H9 (cell line): ENCODE measurements at regions not wholly inside any gene's neighbourhood (a gene's known extent, or its start where the extent isn't known, plus 50 kb on each side); places are given as distances from the start of the nearest gene placed in this dataset.

Experiments used
- DNase-seq: peaks from one replicate; pipeline ENCODE4 v3.0.0-alpha.2; 2017
- H2AFZ ChIP-seq: one replicate; pipeline ENCODE4 v1.6.1; 2013; ENCODE audit warnings: mild to moderate bottlenecking, low read length, control low read depth, moderate library complexity
- H2AK5ac ChIP-seq: 2 replicates; pipeline ENCODE4 v1.6.1; 2013; ENCODE audit warnings: low read length, control low read depth, mixed read lengths; ENCODE audit not compliant: insufficient read length
- H2BK120ac ChIP-seq: one replicate; pipeline ENCODE4 v1.6.1; 2013; ENCODE audit warnings: low read depth, mild to moderate bottlenecking, low read length, control low read depth, inconsistent platforms; ENCODE audit not compliant: poor library complexity, severe bottlenecking
- H2BK12ac ChIP-seq: 2 replicates; pipeline ENCODE4 v1.6.1; 2013; ENCODE audit warnings: low read length, control low read depth, mixed read lengths, low read depth; ENCODE audit not compliant: insufficient read length
- H2BK15ac ChIP-seq: 2 replicates; pipeline ENCODE4 v1.6.1; 2013; ENCODE audit warnings: low read depth, low read length, control low read depth
- H2BK20ac ChIP-seq: one replicate; pipeline ENCODE4 v1.6.1; 2013; ENCODE audit warnings: low read depth, mild to moderate bottlenecking, low read length, control low read depth, inconsistent platforms; ENCODE audit not compliant: poor library complexity, severe bottlenecking
- H2BK5ac ChIP-seq: 2 replicates; pipeline ENCODE4 v1.6.1; 2013; ENCODE audit warnings: low read length, control low read depth, mixed read lengths; ENCODE audit not compliant: insufficient read length
- H3K14ac ChIP-seq: 2 replicates; pipeline ENCODE4 v1.6.1; 2013; ENCODE audit warnings: low read length, control low read depth; ENCODE audit not compliant: insufficient read depth
- H3K18ac ChIP-seq: 2 replicates; pipeline ENCODE4 v1.6.1; 2013; ENCODE audit warnings: low read depth, mild to moderate bottlenecking, mixed read lengths, low read length, control low read depth; ENCODE audit not compliant: insufficient read length
- H3K23ac ChIP-seq: 2 replicates; pipeline ENCODE4 v1.6.1; 2013; ENCODE audit warnings: low read length, control low read depth, mixed read lengths, low read depth; ENCODE audit not compliant: insufficient read length
- H3K23me2 ChIP-seq: 2 replicates; pipeline ENCODE4 v1.6.1; 2013; ENCODE audit warnings: low read depth, mild to moderate bottlenecking, mixed read lengths, low read length, control low read depth; ENCODE audit not compliant: insufficient read length, poor library complexity, severe bottlenecking
- H3K27ac ChIP-seq: 2 replicates; pipeline ENCODE4 v1.5.1; 2013; ENCODE audit warnings: low read length, control low read depth, mixed read lengths, low read depth; ENCODE audit not compliant: insufficient read length
- H3K27me3 ChIP-seq: 2 replicates; pipeline ENCODE4 v1.6.1; 2013; ENCODE audit warnings: low read length, control low read depth, inconsistent platforms; ENCODE audit not compliant: insufficient read depth
- H3K4ac ChIP-seq: 2 replicates; pipeline ENCODE4 v1.6.1; 2013; ENCODE audit warnings: low read depth, mild to moderate bottlenecking, control low read depth, inconsistent platforms, low read length, moderate library complexity
- H3K4me1 ChIP-seq: 2 replicates; pipeline ENCODE4 v1.6.1; 2013; ENCODE audit warnings: low read length, control low read depth, inconsistent platforms; ENCODE audit not compliant: insufficient read depth
- H3K4me2 ChIP-seq: 2 replicates; pipeline ENCODE4 v1.6.1; 2013; ENCODE audit warnings: low read length, control low read depth, mixed read lengths; ENCODE audit not compliant: insufficient read length, insufficient read depth
- H3K56ac ChIP-seq: 2 replicates; pipeline ENCODE4 v1.6.1; 2013; ENCODE audit warnings: low read depth, mild to moderate bottlenecking, mixed read lengths, low read length, control low read depth; ENCODE audit not compliant: insufficient read length
- H3K79me1 ChIP-seq: 2 replicates; pipeline ENCODE4 v1.6.1; 2013; ENCODE audit warnings: low read depth, mild to moderate bottlenecking, moderate library complexity, low read length, control low read depth, inconsistent platforms; ENCODE audit not compliant: insufficient read depth, poor library complexity, severe bottlenecking
- H3K79me2 ChIP-seq: 2 replicates; pipeline ENCODE4 v1.6.1; 2013; ENCODE audit warnings: low read length, control low read depth, inconsistent platforms; ENCODE audit not compliant: insufficient read depth
- H3K9ac ChIP-seq: 2 replicates; pipeline ENCODE4 v1.6.1; 2013; ENCODE audit warnings: low read length, control low read depth, mixed read lengths; ENCODE audit not compliant: insufficient read length; ENCODE audit errors: extremely low read depth
- H3K9me3 ChIP-seq: one replicate; pipeline ENCODE4 v1.6.1; 2013; ENCODE audit warnings: low read depth, low read length, inconsistent platforms; ENCODE audit not compliant: control insufficient read depth
- H3T11ph ChIP-seq: one replicate; pipeline ENCODE4 v1.6.1; 2013; ENCODE audit warnings: mild to moderate bottlenecking, low read length, control low read depth, inconsistent platforms
- H4K20me1 ChIP-seq: one replicate; pipeline ENCODE4 v1.6.1; 2013; ENCODE audit not compliant: control insufficient read depth, insufficient read length, insufficient read depth
- H4K5ac ChIP-seq: 2 replicates; pipeline ENCODE4 v1.6.1; 2013; ENCODE audit warnings: low read depth, mild to moderate bottlenecking, mixed read lengths, low read length, control low read depth; ENCODE audit not compliant: insufficient read length
- H4K8ac ChIP-seq: replicated peaks from 2 replicates; pipeline ENCODE4 v1.6.1; 2013; ENCODE audit warnings: low read length, control low read depth, mixed read lengths, low read depth; ENCODE audit not compliant: insufficient read length
- H4K91ac ChIP-seq: 2 replicates; pipeline ENCODE4 v1.6.1; 2013; ENCODE audit warnings: low read depth, mild to moderate bottlenecking, moderate library complexity, mixed read lengths, low read length, control low read depth; ENCODE audit not compliant: insufficient read length
- H3K27ac Mint-ChIP-seq, 3 experiments: 2 replicates in 2 of 3; 3 replicates in 1 of 3; pipeline ENCODE4 v1.8.0; 2020 to 2021; ENCODE audit warnings: mixed read lengths in 3 of 3, mild to moderate bottlenecking in 1 of 3, moderate library complexity in 1 of 3
- H3K27me3 Mint-ChIP-seq: 2 replicates; pipeline ENCODE4 v1.8.0; 2021; ENCODE audit warnings: low read depth, mild to moderate bottlenecking, moderate library complexity, mixed read lengths
- H3K36me3 Mint-ChIP-seq, 3 experiments: 2 replicates in 2 of 3; 3 replicates in 1 of 3; pipeline ENCODE4 v1.8.0; 2020 to 2021; ENCODE audit warnings: low read depth in 3 of 3, mixed read lengths in 3 of 3; ENCODE audit not compliant: insufficient read depth in 1 of 3
- H3K4me1 Mint-ChIP-seq, 2 experiments: 2 replicates each; pipeline ENCODE4 v1.8.0; 2020; ENCODE audit warnings: mixed read lengths in 2 of 2
- H3K4me3 Mint-ChIP-seq, 2 experiments: 2 replicates in 1 of 2; 3 replicates in 1 of 2; pipeline ENCODE4 v1.8.0; 2020 to 2021; ENCODE audit warnings: mild to moderate bottlenecking in 2 of 2, mixed read lengths in 2 of 2, moderate library complexity in 1 of 2
- H3K9me3 Mint-ChIP-seq, 2 experiments: 2 replicates in 1 of 2; 3 replicates in 1 of 2; pipeline ENCODE4 v1.8.0; 2020; ENCODE audit warnings: mild to moderate bottlenecking in 2 of 2, mixed read lengths in 2 of 2, moderate library complexity in 1 of 2
- WGBS: extraction: QIAGEN DNeasy Blood & Tissue Kit; methylation state at CpG from one replicate; pipeline ENCODE4 v1.1.7; 2013; ENCODE audit warnings: missing lambda C conversion rate, low lambda C conversion rate, mixed read lengths; ENCODE audit not compliant: insufficient read length; ENCODE audit errors: extremely low coverage; 5-methylcytosine and 5-hydroxymethylcytosine counted together
- TF ChIP-seq, protein P1 (sequence below): fragments of 200-600 bp; sonication (generic); conservative IDR thresholded peaks from 3 replicates; pipeline ENCODE4 v1.8.0; 2021; ENCODE audit warnings: antibody characterized with exemption, mild to moderate bottlenecking

DNA sequence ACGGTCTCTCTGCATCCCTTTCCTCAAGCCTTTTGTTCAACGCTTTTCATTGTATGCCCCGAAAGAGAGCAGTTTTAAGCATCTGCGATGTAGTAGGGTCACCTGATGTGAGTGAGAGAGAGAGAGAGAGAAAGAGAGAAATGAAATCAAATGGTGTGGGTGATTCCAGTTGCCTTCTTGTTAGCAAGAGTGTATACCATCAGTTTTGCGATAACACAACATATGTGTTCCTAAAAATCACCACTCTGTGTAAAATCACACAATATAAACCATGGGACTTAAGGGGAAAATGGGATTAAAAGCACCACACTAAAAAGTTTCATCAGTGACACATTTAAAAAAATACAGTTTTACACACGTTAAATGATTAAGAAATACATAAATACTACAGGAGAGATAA lies 1102.7 kb upstream of the EEF2KMT start:
- Histone ChIP-seq H3K23ac (no peak overlapping the region), H3K56ac (no peak overlapping the region), H3K9me3 (no peaks in the 10 kb centered on the region), H2BK120ac (no peak overlapping the region), H3K4ac (no peak overlapping the region), H3K18ac (no peak overlapping the region), H3K79me2 (no peaks in the 10 kb centered on the region), H4K91ac (no peak overlapping the region), H3K14ac (no peak overlapping the region), H3T11ph (no peak overlapping the region), H3K27me3 (no peaks in the 10 kb centered on the region), H3K4me1 (peaks cover 8% of the 10 kb centered on the region; the same call in 1 of the 2 replicates), H2AK5ac (no peak overlapping the region), H2AFZ (no peak overlapping the region), H4K8ac (no peak overlapping the region), H4K20me1 (no peaks in the 10 kb centered on the region), H2BK5ac (no peak overlapping the region), H3K27ac (no peak overlapping the region), H4K5ac (no peak overlapping the region), H3K23me2 (no peaks in the 10 kb centered on the region), H3K4me2 (no peak overlapping the region), H2BK12ac (no peak overlapping the region), H2BK15ac (no peak overlapping the region), H3K9ac (no peak overlapping the region), H3K79me1 (no peaks in the 10 kb centered on the region), H2BK20ac (no peak overlapping the region)
- peaks cover 4 to 11% (median 6%) of the 10 kb centered on the region in 3 experiments; a peak in 5 of 7 replicates for H3K36me3 Mint-ChIP-seq
- no peaks in the 10 kb centered on the region for H3K27me3 Mint-ChIP-seq
- peaks cover 0 to 6% of the 10 kb centered on the region in 2 experiments; a peak in 1 of 5 replicates for H3K9me3 Mint-ChIP-seq
- H3K27ac Mint-ChIP-seq: no peak overlapping the region
- TF ChIP-seq, protein P1, sequence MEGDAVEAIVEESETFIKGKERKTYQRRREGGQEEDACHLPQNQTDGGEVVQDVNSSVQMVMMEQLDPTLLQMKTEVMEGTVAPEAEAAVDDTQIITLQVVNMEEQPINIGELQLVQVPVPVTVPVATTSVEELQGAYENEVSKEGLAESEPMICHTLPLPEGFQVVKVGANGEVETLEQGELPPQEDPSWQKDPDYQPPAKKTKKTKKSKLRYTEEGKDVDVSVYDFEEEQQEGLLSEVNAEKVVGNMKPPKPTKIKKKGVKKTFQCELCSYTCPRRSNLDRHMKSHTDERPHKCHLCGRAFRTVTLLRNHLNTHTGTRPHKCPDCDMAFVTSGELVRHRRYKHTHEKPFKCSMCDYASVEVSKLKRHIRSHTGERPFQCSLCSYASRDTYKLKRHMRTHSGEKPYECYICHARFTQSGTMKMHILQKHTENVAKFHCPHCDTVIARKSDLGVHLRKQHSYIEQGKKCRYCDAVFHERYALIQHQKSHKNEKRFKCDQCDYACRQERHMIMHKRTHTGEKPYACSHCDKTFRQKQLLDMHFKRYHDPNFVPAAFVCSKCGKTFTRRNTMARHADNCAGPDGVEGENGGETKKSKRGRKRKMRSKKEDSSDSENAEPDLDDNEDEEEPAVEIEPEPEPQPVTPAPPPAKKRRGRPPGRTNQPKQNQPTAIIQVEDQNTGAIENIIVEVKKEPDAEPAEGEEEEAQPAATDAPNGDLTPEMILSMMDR: no peak
- no peak overlapping the region for H3K4me3 Mint-ChIP-seq
- no CpG with 5 or more reads among the region's 6 CpGs for WGBS
- H3K4me1 Mint-ChIP-seq: peaks cover 38 to 53% of the 10 kb centered on the region in 2 experiments
- DNase-seq: no peak
